H1 (cell line): ENCODE measurements at regions not wholly inside any gene's neighbourhood (a gene's known extent, or its start where the extent isn't known, plus 50 kb on each side); places are given as distances from the start of the nearest gene placed in this dataset.

Experiments
- CTBP2 ChIP-seq: IDR thresholded peaks from 2 replicates; pipeline ENCODE4 v1.7.0; 2011; ENCODE audit warnings: borderline replicate concordance, mild to moderate bottlenecking, moderate library complexity, mixed read lengths, low read length; ENCODE audit not compliant: insufficient read depth, insufficient read length
- NRF1 ChIP-seq: IDR thresholded peaks from 2 replicates; pipeline ENCODE4 v1.6.1; 2011; ENCODE audit warnings: mild to moderate bottlenecking, low read depth, low read length, improper control_type of control experiment
- RFX5 ChIP-seq: IDR thresholded peaks from 2 replicates; pipeline ENCODE4 v1.6.1; 2011; ENCODE audit warnings: low read depth, low read length, improper control_type of control experiment, borderline replicate concordance
- SIX5 ChIP-seq: IDR thresholded peaks from 2 replicates; pipeline ENCODE4 v1.6.1; 2011; ENCODE audit warnings: mild to moderate bottlenecking, low read depth, low read length

GRCh38 chr1:195790514-195791168 is 817.6 kb downstream of the KCNT2 start (continued):
- TF ChIP-seq CTBP2: no peak
- no peak for TF ChIP-seq NRF1
- no peak for TF ChIP-seq SIX5
- no peak for TF ChIP-seq RFX5
- TF ChIP-seq, all 59 proteins: peak for 0
